8988T (cell line): ENCODE measurements at regions not wholly inside any gene's neighbourhood (a gene's known extent, or its start where the extent isn't known, plus 50 kb on each side); places are given as distances from the start of the nearest gene placed in this dataset.
"Not testable (repeated sequence)": the region's sequence is repeated elsewhere in the genome, so short reads cannot be mapped to it uniquely, and the experiment has no call there.

Experiments used
- DNase-seq: peaks from one replicate; pipeline ENCODE4 v3.0.0; 2011

GRCh38 chr2:196500686-196501431, 138.7 kb upstream of the CCDC150 start:
- no peak for DNase-seq

GRCh38 chr2:196501836-196502235, 137.7 kb upstream of the CCDC150 start:
- no peak for DNase-seq

- DNase-seq, result no peak
Measured at GRCh38 chr2:196502386-196502785, 137.1 kb upstream of the CCDC150 start.

- no peak for DNase-seq
Measured at GRCh38 chr2:196503398-196503797, 136.1 kb upstream of the CCDC150 start.

GRCh38 chr2:196504788-196505187, 134.7 kb upstream of the CCDC150 start:
- DNase-seq, result no peak

- DNase-seq, result no peak
Measured at GRCh38 chr2:196510246-196510645, 129.3 kb upstream of the CCDC150 start.

GRCh38 chr2:196511258-196512168, 128.0 kb upstream of the CCDC150 start:
- no peak for DNase-seq

GRCh38 chr2:196513796-196514526, 125.6 kb upstream of the CCDC150 start:
- DNase-seq, result no peak

GRCh38 chr2:196514641-196515040, 124.9 kb upstream of the CCDC150 start:
- DNase-seq, result no peak

- no peak for DNase-seq
Measured at GRCh38 chr2:196515051-196515450, 124.5 kb upstream of the CCDC150 start.

- DNase-seq, result no peak
Measured at GRCh38 chr2:196515608-196516007, 123.9 kb upstream of the CCDC150 start.

GRCh38 chr2:196516564-196516963, 123.0 kb upstream of the CCDC150 start:
- no peak for DNase-seq

GRCh38 chr2:196520605-196521004, 118.9 kb upstream of the CCDC150 start:
- no peak for DNase-seq

- not testable (repeated sequence) for DNase-seq
Measured at GRCh38 chr2:196526981-196527725, 112.4 kb upstream of the CCDC150 start.

- no peak for DNase-seq
Measured at GRCh38 chr2:196528486-196529223, 110.9 kb upstream of the CCDC150 start.

- no peak for DNase-seq
Measured at GRCh38 chr2:196530910-196531309, 108.6 kb upstream of the CCDC150 start.

- DNase-seq, result no peak
Measured at GRCh38 chr2:196533772-196534397, 105.6 kb upstream of the CCDC150 start.

- no peak for DNase-seq
Measured at GRCh38 chr2:196534495-196534894, 105.0 kb upstream of the CCDC150 start.

GRCh38 chr2:196535061-196535460, 104.5 kb upstream of the CCDC150 start:
- no peak for DNase-seq

- DNase-seq, result no peak
Measured at GRCh38 chr2:196535742-196536141, 103.8 kb upstream of the CCDC150 start.

- DNase-seq, result no peak
Measured at GRCh38 chr2:196537311-196537710, 102.2 kb upstream of the CCDC150 start.
